ENCODE measurements at regions not wholly inside any gene's neighbourhood (a gene's known extent, or its start where the extent isn't known, plus 50 kb on each side); places are given as distances from the start of the nearest gene placed in this dataset.
"Not testable (repeated sequence)": the region's sequence is repeated elsewhere in the genome, so short reads cannot be mapped to it uniquely, and the experiment has no call there.

- DNase-seq, result no peak
These were observed 460.2 kb upstream of the NDST3 start for GRCh38 chr4:117574085-117574484.

- no peak for DNase-seq
These were observed 458.4 kb upstream of the NDST3 start for GRCh38 chr4:117575850-117576249.

GRCh38 chr4:117577686-117578311 lies 456.5 kb upstream of the NDST3 start:
- DNase-seq, result no peak

GRCh38 chr4:117588771-117589170 lies 445.5 kb upstream of the NDST3 start:
- DNase-seq, result no peak

DNA sequence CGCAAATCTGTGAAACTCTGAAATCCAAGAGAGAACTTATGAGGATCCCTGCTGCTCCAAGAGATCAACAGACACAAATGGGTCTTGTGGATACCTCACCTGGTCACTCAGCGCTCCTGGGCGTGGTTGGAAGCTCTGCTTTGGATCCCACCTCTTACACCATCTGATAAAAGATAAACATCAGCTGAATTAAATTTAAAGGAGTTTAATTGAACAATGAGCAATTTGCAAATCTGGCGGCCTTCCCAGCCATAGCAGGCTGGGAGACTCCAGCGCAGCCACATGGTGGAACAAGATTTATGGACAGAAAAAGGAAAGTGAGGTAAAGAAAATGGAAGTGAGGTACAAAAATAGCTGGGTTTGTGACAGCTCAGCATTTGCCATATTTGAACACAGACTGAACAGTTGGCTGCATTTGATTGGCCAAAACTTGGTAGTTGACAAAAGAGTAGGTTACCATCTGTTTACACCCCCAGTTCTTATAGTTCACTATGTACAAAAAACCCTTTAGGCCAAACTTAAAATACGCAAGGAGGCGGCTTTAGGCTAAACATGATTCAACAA lies 437.3 kb upstream of the NDST3 start:
- no peak for DNase-seq

DNA sequence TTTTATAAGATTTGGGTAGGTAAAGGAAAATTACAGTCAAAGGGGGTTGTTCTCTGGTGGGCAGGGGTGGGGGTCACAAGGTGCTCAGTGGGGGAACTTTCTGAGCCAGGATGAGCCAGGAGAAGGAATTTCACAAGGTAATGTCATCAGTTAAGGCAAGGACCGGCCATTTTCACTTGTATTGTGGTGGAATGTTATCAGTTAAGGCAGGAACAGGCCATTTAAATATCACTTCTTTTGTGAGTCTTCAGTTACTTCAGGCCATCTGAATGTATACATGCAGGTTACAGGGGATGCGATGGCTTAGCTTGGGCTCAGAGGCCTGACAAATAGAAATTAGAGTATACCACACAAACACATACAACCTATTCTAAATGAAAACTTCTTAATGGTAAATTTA lies 434.9 kb upstream of the NDST3 start:
- not testable (repeated sequence) for DNase-seq

DNA sequence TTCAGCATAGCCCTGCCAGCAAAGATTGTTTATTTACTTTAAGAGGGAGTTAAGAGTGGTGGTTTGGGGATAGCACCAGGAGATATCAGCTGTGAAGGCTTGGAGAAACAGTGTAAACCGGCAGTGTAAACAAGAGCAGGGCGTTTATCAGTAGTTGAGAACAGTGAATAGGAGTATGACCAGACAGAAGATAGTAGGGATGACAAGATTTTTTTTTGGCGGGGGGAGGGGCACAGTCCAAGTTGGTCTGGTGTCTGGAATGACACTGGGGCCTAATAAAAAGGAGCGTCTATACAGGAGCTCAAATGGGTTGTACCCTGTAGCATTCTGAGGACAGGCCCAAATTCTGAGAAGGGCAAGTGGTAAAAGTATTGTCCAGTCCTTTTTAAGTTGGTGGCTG lies 433.4 kb upstream of the NDST3 start:
- DNase-seq, result not testable (repeated sequence)

DNA sequence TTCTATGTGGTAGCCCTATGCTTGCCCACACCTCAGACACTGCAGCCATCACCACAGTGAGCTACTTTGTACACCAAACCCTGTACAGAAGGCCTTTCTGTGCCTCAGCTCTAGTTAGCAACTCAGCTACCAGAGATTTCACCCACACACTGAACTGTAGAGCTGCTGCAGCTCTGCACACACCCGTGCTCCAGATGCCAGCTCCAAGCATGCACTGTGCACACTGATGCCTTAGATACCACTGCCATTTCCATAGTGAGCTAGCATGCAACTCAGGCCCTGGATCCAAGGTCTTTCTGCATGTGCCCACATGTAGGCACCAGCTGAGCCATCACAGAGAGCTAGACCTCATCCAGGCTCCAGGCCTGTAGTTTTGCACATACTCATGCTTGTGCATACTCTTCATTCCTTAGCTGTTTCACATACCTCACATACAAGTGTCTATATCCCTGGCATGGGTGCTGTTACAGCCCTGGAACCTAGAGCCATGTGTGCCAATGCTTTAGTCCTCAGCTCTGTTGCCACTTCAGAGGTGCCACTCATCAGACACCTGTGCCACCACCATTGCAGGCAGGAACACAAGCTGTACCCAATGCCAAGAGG lies 423.5 kb upstream of the NDST3 start:
- no peak for DNase-seq

GRCh38 chr4:117621673-117622072 lies 412.6 kb upstream of the NDST3 start:
- no peak for DNase-seq

DNA sequence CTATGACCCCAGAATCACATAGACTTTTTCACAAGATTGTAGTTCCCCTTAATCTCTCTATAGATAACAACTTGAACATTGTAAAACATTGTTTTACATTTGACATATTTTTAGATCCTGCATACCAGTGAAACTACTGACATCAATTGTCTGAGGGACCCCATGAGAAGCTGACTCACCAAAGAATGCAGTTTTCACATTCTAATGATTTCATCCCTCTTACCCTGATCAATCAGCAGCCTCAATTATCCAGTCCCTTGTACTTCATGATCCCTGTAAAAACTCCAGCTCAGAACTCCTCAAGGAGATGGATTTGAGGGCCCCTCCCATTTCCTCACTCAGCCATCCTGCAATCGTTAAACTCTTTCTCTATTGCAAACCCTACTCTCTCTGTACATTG lies 411.0 kb upstream of the NDST3 start:
- no peak for DNase-seq

DNA sequence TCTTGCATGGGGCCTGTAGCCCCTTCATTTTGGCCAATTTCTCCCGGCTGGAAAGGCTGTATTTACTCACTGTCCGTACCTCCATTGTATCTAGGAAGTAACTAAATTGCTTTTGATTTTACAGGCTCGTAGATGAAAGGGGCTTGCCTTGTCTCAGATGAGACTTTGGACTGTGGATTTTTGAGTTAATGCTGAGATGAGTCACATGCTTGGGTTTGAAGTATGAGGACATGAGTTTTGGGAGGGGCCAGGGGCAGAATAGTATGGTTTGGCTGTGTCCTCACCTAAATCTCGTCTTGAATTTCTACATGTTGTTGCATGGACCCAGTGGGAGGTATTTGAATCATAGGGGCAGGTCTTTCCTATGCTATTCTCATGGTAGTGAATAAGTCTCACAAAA lies 407.6 kb upstream of the NDST3 start:
- no peak for DNase-seq

DNA sequence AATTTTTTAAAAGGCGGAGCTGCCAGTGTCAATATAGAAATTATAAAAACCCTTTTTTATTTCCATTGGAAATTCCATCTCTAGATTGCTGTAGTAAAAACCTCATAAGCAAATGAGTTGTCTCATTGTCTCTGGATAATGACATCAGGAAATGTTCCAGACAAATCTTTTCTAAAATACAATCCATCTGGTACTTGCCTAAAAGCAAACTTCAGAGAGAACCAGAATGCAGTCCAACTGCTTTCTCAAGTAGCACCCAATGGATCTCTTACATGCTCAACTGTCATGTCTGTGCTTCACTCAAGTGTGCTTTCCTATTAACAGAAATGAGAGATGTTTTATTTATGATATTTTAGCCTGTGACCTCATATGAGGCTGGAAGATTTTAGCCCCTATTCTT lies 399.6 kb upstream of the NDST3 start:
- DNase-seq, result no peak

- no peak for DNase-seq
These were observed 396.9 kb upstream of the NDST3 start for GRCh38 chr4:117637347-117637746.

DNA sequence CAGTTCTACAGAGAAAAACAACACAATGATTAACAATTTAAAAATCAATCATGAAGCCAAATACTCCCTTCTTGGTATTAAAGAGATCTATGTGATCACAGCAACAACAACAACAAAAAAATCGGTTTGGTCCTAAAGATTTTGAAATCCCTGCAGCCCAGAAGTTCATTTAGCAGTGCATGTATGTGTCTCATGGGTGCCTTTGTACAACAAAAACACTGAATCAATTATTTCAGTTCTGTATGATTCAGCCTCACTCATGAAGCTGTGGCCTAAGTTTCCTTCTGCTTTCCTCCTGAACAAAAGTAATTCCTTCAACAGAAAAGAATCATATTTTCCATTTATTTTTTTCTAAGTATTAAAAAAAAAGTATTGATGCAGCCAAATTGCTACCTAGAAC lies 393.4 kb upstream of the NDST3 start:
- DNase-seq, result no peak

GRCh38 chr4:117641519-117641918 lies 392.8 kb upstream of the NDST3 start:
- no peak for DNase-seq

DNA sequence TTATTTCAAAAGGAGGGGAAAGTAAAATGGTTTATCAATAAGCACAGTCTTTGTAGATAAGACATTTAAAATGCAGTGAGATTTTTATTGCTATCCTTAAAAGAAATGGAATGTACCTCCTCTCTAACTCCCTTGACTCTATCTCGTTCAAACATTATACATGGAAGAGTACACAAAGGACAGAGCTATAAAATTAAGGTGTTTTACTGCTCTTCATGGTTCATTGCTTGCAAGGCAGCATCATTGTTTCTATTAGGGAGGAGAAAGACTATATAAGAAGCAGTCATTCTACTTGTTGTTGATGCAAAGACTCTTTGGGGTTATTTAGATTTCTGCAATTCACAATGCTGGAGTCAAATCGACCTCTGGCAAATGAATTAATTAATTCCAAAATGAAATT lies 380.2 kb upstream of the NDST3 start:
- DNase-seq, result no peak

- no peak for DNase-seq
These were observed 373.6 kb upstream of the NDST3 start for GRCh38 chr4:117660668-117661067.

GRCh38 chr4:117661091-117662072 lies 372.9 kb upstream of the NDST3 start:
- no peak for DNase-seq

- no peak for DNase-seq
These were observed 369.4 kb upstream of the NDST3 start for GRCh38 chr4:117664706-117665444.

GRCh38 chr4:117676153-117676552 lies 358.1 kb upstream of the NDST3 start:
- no peak for DNase-seq

DNA sequence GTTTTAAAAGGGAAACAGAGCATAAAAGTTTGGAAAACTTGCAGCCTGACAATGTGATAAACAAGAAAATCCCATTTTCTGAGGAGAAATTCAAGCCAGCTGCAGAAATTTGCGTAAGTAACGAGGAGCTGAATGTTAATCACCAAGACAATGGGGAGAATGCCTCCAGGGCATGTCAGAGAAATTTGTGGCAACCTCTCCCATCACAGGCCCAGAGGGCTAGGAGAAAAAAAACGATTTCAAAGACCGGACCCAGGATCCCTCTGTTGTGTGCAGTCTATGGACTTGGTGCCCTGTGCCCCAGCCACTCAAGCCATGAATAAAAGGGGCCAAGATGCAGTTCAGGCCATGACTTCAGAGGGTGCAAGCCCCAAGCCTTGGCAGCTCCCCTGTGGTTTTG lies 355.4 kb upstream of the NDST3 start:
- no peak for DNase-seq
